HepG2 (cell line): ENCODE measurements at regions not wholly inside any gene's neighbourhood (a gene's known extent, or its start where the extent isn't known, plus 50 kb on each side); places are given as distances from the start of the nearest gene placed in this dataset.

Experiments used
- ATAC-seq: fragments of 200-7000 bp; cut with Tn5 transposase; 3 replicates; pipeline ENCODE4 v1.9.1; 2020; ENCODE audit warnings: mild to moderate bottlenecking, moderate library complexity
- BruUV-seq: library from RNA; stranded (reverse); fragments of 400-500 nt; replicated peaks from 2 replicates; lab custom pipeline; 2021; lab: Mats Ljungman, UMichigan
- CTCF ChIA-PET: fragments of 300-600 bp; formaldehyde crosslinking; extraction: SDS; loops from one replicate; lab custom pipeline; 2021; ENCODE audit warnings: low total read pairs, inconsistent platforms, low intra/inter-chr PET ratio; lab: Yijun Ruan, JAX
- POLR2A ChIA-PET: fragments of 350-600 bp; sonication (Branson Sonifier 250); formaldehyde crosslinking; loops from one replicate; lab custom pipeline; 2020; ENCODE audit warnings: antibody characterized with exemption, inconsistent platforms; lab: Yijun Ruan, JAX
- DNase-seq: peaks from one replicate; pipeline ENCODE4 v3.0.0-alpha.2; 2015; ENCODE audit warnings: low spot score
- FAIRE-seq: peaks from 3 replicates; lab custom pipeline; 2011; peaks lifted over from hg19 to GRCh38; lab: Jason Lieb, UNC
- H2AFZ ChIP-seq: one replicate; pipeline ENCODE4 v1.6.1; 2011; ENCODE audit warnings: low read length, inconsistent platforms
- H3K27ac ChIP-seq: fragments of 300-600 bp; 3 replicates; pipeline ENCODE4 v1.8.0; 2011; ENCODE audit warnings: mixed run types, mild to moderate bottlenecking, mixed read lengths, low read length, inconsistent platforms; ENCODE audit not compliant: insufficient read depth; ENCODE audit errors: extremely low read length
- H3K27me3 ChIP-seq, 2 experiments: fragments of 200-600 bp in 1 of 2; 2 replicates in 1 of 2; 3 replicates in 1 of 2; pipeline versions ENCODE4 v1.6.0 to v1.8.0; 2011; ENCODE audit warnings: low read length in 2 of 2, mild to moderate bottlenecking in 2 of 2, moderate library complexity in 2 of 2, inconsistent platforms in 1 of 2; ENCODE audit not compliant: insufficient read depth in 2 of 2, control insufficient read depth in 1 of 2
- H3K36me3 ChIP-seq, 2 experiments: fragments of 200-600 bp in 1 of 2; replicated peaks in 1 of 2; 2 replicates in 1 of 2; 3 replicates in 1 of 2; pipeline versions ENCODE4 v1.5.1 to v1.8.0; 2011; ENCODE audit warnings: low read length in 2 of 2, inconsistent platforms in 1 of 2; ENCODE audit not compliant: insufficient read depth in 2 of 2, control insufficient read depth in 1 of 2
- H3K4me1 ChIP-seq: 2 replicates; pipeline ENCODE4 v1.5.1; 2012; ENCODE audit warnings: low read length, inconsistent platforms; ENCODE audit not compliant: insufficient read depth
- H3K4me2 ChIP-seq: 2 replicates; pipeline ENCODE4 v1.6.0; 2011; ENCODE audit warnings: low read depth, low read length, inconsistent platforms
- H3K4me3 ChIP-seq, 3 experiments: fragments of 200-600 bp in 1 of 3; sonication (generic), shearing (Covaris generic) in 1 of 3; replicated peaks in 1 of 3; 2 replicates each; pipeline ENCODE4 v1.5.1; 2011 to 2016; ENCODE audit warnings: low read length in 3 of 3, inconsistent platforms in 2 of 3, low read depth in 2 of 3, mild to moderate bottlenecking in 2 of 3, control low read depth in 1 of 3, mixed read lengths in 1 of 3; ENCODE audit not compliant: insufficient read depth in 1 of 3
- H3K79me2 ChIP-seq: one replicate; pipeline ENCODE4 v1.6.1; 2011; ENCODE audit warnings: low read length, inconsistent platforms; ENCODE audit not compliant: insufficient read depth
- H3K9ac ChIP-seq: 2 replicates; pipeline ENCODE4 v1.6.0; 2011; ENCODE audit warnings: mild to moderate bottlenecking, low read depth, low read length, inconsistent platforms; ENCODE audit not compliant: insufficient read depth
- H3K9me3 ChIP-seq: 2 replicates; pipeline ENCODE4 v1.5.1; 2012; ENCODE audit warnings: mild to moderate bottlenecking, low read length
- H4K20me1 ChIP-seq: 2 replicates; pipeline ENCODE4 v1.6.0; 2011; ENCODE audit warnings: inconsistent platforms, mild to moderate bottlenecking, low read length, moderate library complexity; ENCODE audit not compliant: insufficient read depth
- ETV6 ChIP-seq: sonication (generic); formaldehyde crosslinking; conservative IDR thresholded peaks from 2 replicates; pipeline ENCODE4 v1.4.0; 2020; ENCODE audit warnings: missing genetic modification reagents
- HOXA9 ChIP-seq: sonication (generic); formaldehyde crosslinking; IDR thresholded peaks from 2 replicates; pipeline ENCODE4 v1.8.1; 2022; ENCODE audit warnings: missing genetic modification reagents, mild to moderate bottlenecking, moderate library complexity, borderline replicate concordance
- IRF2 ChIP-seq: IDR thresholded peaks from 2 replicates; pipeline ENCODE4 v1.6.1; 2018; ENCODE audit warnings: missing genetic modification reagents, missing compliant biosample characterization
- LRRFIP1 ChIP-seq: sonication (generic); formaldehyde crosslinking; conservative IDR thresholded peaks from 2 replicates; pipeline ENCODE4 v1.4.0; 2020; ENCODE audit warnings: missing genetic modification reagents
- MXD1 ChIP-seq: sonication (generic); formaldehyde crosslinking; IDR thresholded peaks from 2 replicates; pipeline ENCODE4 v1.4.0; 2020; ENCODE audit warnings: mild to moderate bottlenecking, missing genetic modification reagents
- RBAK ChIP-seq: sonication (generic); formaldehyde crosslinking; IDR thresholded peaks from 2 replicates; pipeline ENCODE4 v1.5.1; 2020; ENCODE audit warnings: mild to moderate bottlenecking, missing genetic modification reagents
- SP5 ChIP-seq: IDR thresholded peaks from 2 replicates; pipeline ENCODE4 v1.6.1; 2016; ENCODE audit warnings: low read depth, borderline replicate concordance
- WGBS: methylation state at CpG from one replicate; pipeline ENCODE4 v1.1.6; 2017; ENCODE audit warnings: low lambda C conversion rate; 5-methylcytosine and 5-hydroxymethylcytosine counted together
- in situ Hi-C: cut with HindIII; loops from 2 replicates; pipeline ENCODE4 v1.10.0; 2017; ENCODE audit warnings: low pct_unique_long_range_greater_than_20kb; ENCODE audit not compliant: extremely low pct_ligation_motif_present
- intact Hi-C: fragments of 100-400 bp; cut with micrococcal nuclease; formaldehyde crosslinking; loops from one replicate; pipeline ENCODE4 v1.10.0; 2022; ENCODE audit not compliant: unreplicated experiment

- H3K9me3 ChIP-seq = no peaks in the 10 kb centered on the region
- no peak overlapping the region for H3K27ac ChIP-seq
- no peaks in the 10 kb centered on the region for H3K36me3 ChIP-seq
- TF ChIP-seq IRF2 (CRISPR knock-in tag) (no peak), SP5 (CRISPR knock-in tag) (no peak), RBAK (CRISPR knock-in tag) (no peak), MXD1 (CRISPR knock-in tag) (no peak), ETV6 (CRISPR knock-in tag) (no peak), LRRFIP1 (CRISPR knock-in tag) (no peak), HOXA9 (CRISPR knock-in tag) (no peak)
- WGBS = 5% methylated on average over 2 of the region's 2 CpGs
- no peaks in the 10 kb centered on the region; a peak in 1 of 5 replicates for H3K27me3 ChIP-seq
- ATAC-seq = no peak
- no peaks in the 10 kb centered on the region for H3K4me1 ChIP-seq
- FAIRE-seq = no peak
- no peaks in the 10 kb centered on the region for H4K20me1 ChIP-seq
- H2AFZ ChIP-seq = peak overlapping the region; percentile 80
- H3K4me3 ChIP-seq = no peak overlapping the region; a peak in 2 of 6 replicates
- no peaks in the 10 kb centered on the region for H3K79me2 ChIP-seq
- intact Hi-C loops (no loop called here), in situ Hi-C loops (no loop called here)
- no peak for DNase-seq
- no peak overlapping the region for H3K9ac ChIP-seq
- POLR2A ChIA-PET = no interaction called here
- CTCF ChIA-PET = no interaction called here
- no TSS peak for BruUV-seq
- H3K4me2 ChIP-seq = no peak overlapping the region; the same call in 1 of the 2 replicates
Measured at GRCh38 chr5:93141969-93142368, 439.1 kb downstream of the NR2F1-AS1 start.
